ENCODE measurements at regions not wholly inside any gene's neighbourhood (a gene's known extent, or its start where the extent isn't known, plus 50 kb on each side); places are given as distances from the start of the nearest gene placed in this dataset.

- DNase-seq (ENCODE audit: low read depth in 2 of 2), result no peak
Measured at GRCh38 chr18:45168866-45169600, 446.2 kb upstream of the SLC14A2 start.

GRCh38 chr18:45169610-45170009 is 445.7 kb upstream of the SLC14A2 start:
- DNase-seq (ENCODE audit: low read depth in 2 of 2), result no peak

GRCh38 chr18:45171679-45172191 is 443.5 kb upstream of the SLC14A2 start:
- DNase-seq (ENCODE audit: low read depth in 2 of 2), result no peak

- DNase-seq (ENCODE audit: low read depth in 2 of 2), result no peak
Measured at GRCh38 chr18:45173327-45173726, 441.9 kb upstream of the SLC14A2 start.

GRCh38 chr18:45173799-45174519 is 441.3 kb upstream of the SLC14A2 start:
- DNase-seq (ENCODE audit: low read depth in 2 of 2), result no peak

GRCh38 chr18:45174629-45175136 is 440.6 kb upstream of the SLC14A2 start:
- DNase-seq (ENCODE audit: low read depth in 2 of 2), result no peak

- no peak for DNase-seq (ENCODE audit: low read depth in 2 of 2)
Measured at GRCh38 chr18:45175511-45175910, 439.8 kb upstream of the SLC14A2 start.

- no peak for DNase-seq (ENCODE audit: low read depth in 2 of 2)
Measured at GRCh38 chr18:45186832-45187231, 428.4 kb upstream of the SLC14A2 start.

- DNase-seq (ENCODE audit: low read depth in 2 of 2), result no peak
Measured at GRCh38 chr18:45191795-45192194, 423.5 kb upstream of the SLC14A2 start.

GRCh38 chr18:45197526-45197970 is 417.7 kb upstream of the SLC14A2 start:
- DNase-seq (ENCODE audit: low read depth in 2 of 2), result no peak

- DNase-seq (ENCODE audit: low read depth in 2 of 2), result no peak
Measured at GRCh38 chr18:45198526-45198925, 416.8 kb upstream of the SLC14A2 start.

- DNase-seq (ENCODE audit: low read depth in 2 of 2), result no peak
Measured at GRCh38 chr18:45201029-45201428, 414.2 kb upstream of the SLC14A2 start.

- no peak for DNase-seq (ENCODE audit: low read depth in 2 of 2)
Measured at GRCh38 chr18:45201489-45201888, 413.8 kb upstream of the SLC14A2 start.

GRCh38 chr18:45202061-45202460 is 413.2 kb upstream of the SLC14A2 start:
- no peak for DNase-seq (ENCODE audit: low read depth in 2 of 2)

GRCh38 chr18:45203677-45204076 is 411.6 kb upstream of the SLC14A2 start:
- no peak for DNase-seq (ENCODE audit: low read depth in 2 of 2)

- DNase-seq (ENCODE audit: low read depth in 2 of 2), result no peak
Measured at GRCh38 chr18:45207328-45207727, 407.9 kb upstream of the SLC14A2 start.

GRCh38 chr18:45208164-45208563 is 407.1 kb upstream of the SLC14A2 start:
- no peak for DNase-seq (ENCODE audit: low read depth in 2 of 2)

GRCh38 chr18:45212181-45213039 is 402.9 kb upstream of the SLC14A2 start:
- DNase-seq (ENCODE audit: low read depth in 2 of 2), result peak; percentile 41 to 51

- no peak for DNase-seq (ENCODE audit: low read depth in 2 of 2)
Measured at GRCh38 chr18:45213040-45213333, 402.3 kb upstream of the SLC14A2 start.

- no peak for DNase-seq (ENCODE audit: low read depth in 2 of 2)
Measured at GRCh38 chr18:45218436-45218835, 396.8 kb upstream of the SLC14A2 start.

- DNase-seq (ENCODE audit: low read depth in 2 of 2), result no peak
Measured at GRCh38 chr18:45221363-45221762, 393.9 kb upstream of the SLC14A2 start.

GRCh38 chr18:45222180-45222579 is 393.1 kb upstream of the SLC14A2 start:
- DNase-seq (ENCODE audit: low read depth in 2 of 2), result no peak
